ENCODE measurements at regions not wholly inside any gene's neighbourhood (a gene's known extent, or its start where the extent isn't known, plus 50 kb on each side); places are given as distances from the start of the nearest gene placed in this dataset.

GRCh38 chr20:61163031-61163430 is 89.0 kb upstream of the CDH4 start:
- Mint-ChIP-seq H3K27me3 (ENCODE audit: low read depth, poor library complexity) (peaks cover 79% of the 10 kb centered on the region), H3K27ac (no peak overlapping the region), H3K36me3 (ENCODE audit: low read depth) (no peaks in the 10 kb centered on the region), H3K9me3 (peaks cover 6% of the 10 kb centered on the region), H3K4me1 (peaks cover 5% of the 10 kb centered on the region), H3K4me3 (no peak overlapping the region)
- DNase-seq = no peak
- TF ChIP-seq CTCF (IDR thresholded peaks at IDR 0.05) = no peak

GRCh38 chr20:61166324-61166723 is 85.7 kb upstream of the CDH4 start:
- Mint-ChIP-seq H3K9me3 (no peaks in the 10 kb centered on the region), H3K4me1 (peaks cover 28% of the 10 kb centered on the region), H3K27me3 (ENCODE audit: low read depth, poor library complexity) (peaks cover 85% of the 10 kb centered on the region), H3K4me3 (no peak overlapping the region), H3K36me3 (ENCODE audit: low read depth) (no peaks in the 10 kb centered on the region), H3K27ac (no peak overlapping the region)
- no peak for DNase-seq
- TF ChIP-seq CTCF (IDR thresholded peaks at IDR 0.05) = no peak

GRCh38 chr20:61168605-61169004 is 83.5 kb upstream of the CDH4 start:
- Mint-ChIP-seq H3K4me3 (no peak overlapping the region), H3K36me3 (ENCODE audit: low read depth) (no peaks in the 10 kb centered on the region), H3K4me1 (peaks cover 31% of the 10 kb centered on the region), H3K27ac (no peak overlapping the region), H3K9me3 (no peaks in the 10 kb centered on the region), H3K27me3 (ENCODE audit: low read depth, poor library complexity) (peaks cover 65% of the 10 kb centered on the region)
- no peak for TF ChIP-seq CTCF (IDR thresholded peaks at IDR 0.05)
- no peak for DNase-seq

- Mint-ChIP-seq H3K4me3 (no peak overlapping the region), H3K9me3 (no peaks in the 10 kb centered on the region), H3K27ac (no peak overlapping the region), H3K27me3 (ENCODE audit: low read depth, poor library complexity) (peaks cover 60% of the 10 kb centered on the region), H3K4me1 (peaks cover 31% of the 10 kb centered on the region), H3K36me3 (ENCODE audit: low read depth) (no peaks in the 10 kb centered on the region)
- no peak for TF ChIP-seq CTCF (IDR thresholded peaks at IDR 0.05)
- DNase-seq = peak; percentile 65
Measured at GRCh38 chr20:61169874-61170273, 82.2 kb upstream of the CDH4 start.

GRCh38 chr20:61170496-61171320 is 81.4 kb upstream of the CDH4 start:
- H3K27me3 Mint-ChIP-seq (ENCODE audit: low read depth, poor library complexity) = peaks cover 62% of the 10 kb centered on the region
- peaks cover 31% of the 10 kb centered on the region for H3K4me1 Mint-ChIP-seq
- no peaks in the 10 kb centered on the region for H3K9me3 Mint-ChIP-seq
- TF ChIP-seq CTCF (IDR thresholded peaks at IDR 0.05) = no peak
- H3K4me3 Mint-ChIP-seq = no peak overlapping the region
- no peak overlapping the region for H3K27ac Mint-ChIP-seq
- no peaks in the 10 kb centered on the region for H3K36me3 Mint-ChIP-seq (ENCODE audit: low read depth)
- peak; percentile 29 for DNase-seq

GRCh38 chr20:61173267-61173666 is 78.8 kb upstream of the CDH4 start:
- no peak for DNase-seq
- Mint-ChIP-seq H3K36me3 (ENCODE audit: low read depth) (no peaks in the 10 kb centered on the region), H3K4me1 (peaks cover 34% of the 10 kb centered on the region), H3K27ac (no peak overlapping the region), H3K4me3 (no peak overlapping the region), H3K27me3 (ENCODE audit: low read depth, poor library complexity) (peaks cover 57% of the 10 kb centered on the region), H3K9me3 (no peaks in the 10 kb centered on the region)
- TF ChIP-seq CTCF (IDR thresholded peaks at IDR 0.05) = no peak
